HEK293T (cell line): ENCODE measurements at regions not wholly inside any gene's neighbourhood (a gene's known extent, or its start where the extent isn't known, plus 50 kb on each side); places are given as distances from the start of the nearest gene placed in this dataset.

Experiments
- CTCF ChIA-PET: fragments of 350-600 bp; formaldehyde crosslinking; extraction: SDS; loops from one replicate; lab custom pipeline; 2021; ENCODE audit warnings: antibody characterized with exemption, inconsistent platforms; lab: Yijun Ruan, JAX
- POLR2A ChIA-PET: fragments of 350-600 bp; formaldehyde crosslinking; extraction: SDS; loops from one replicate; lab custom pipeline; 2020; ENCODE audit warnings: antibody characterized with exemption, inconsistent platforms; lab: Yijun Ruan, JAX
- DNase-seq: peaks from one replicate; pipeline ENCODE4 v3.0.0; 2012; ENCODE audit warnings: mixed read lengths; ENCODE audit errors: extremely low spot score
- ARNT ChIP-seq: fragments of 450-650 bp; IDR thresholded peaks from 2 replicates; pipeline ENCODE4 v1.6.1; 2017; ENCODE audit warnings: mild to moderate bottlenecking
- BHLHE40 ChIP-seq: fragments of 450-650 bp; IDR thresholded peaks from 2 replicates; pipeline ENCODE4 v1.6.1; 2016; ENCODE audit warnings: mild to moderate bottlenecking, moderate library complexity, borderline replicate concordance
- CTBP1 ChIP-seq: fragments of 450-650 bp; IDR thresholded peaks from 2 replicates; pipeline ENCODE4 v1.6.1; 2016; ENCODE audit warnings: borderline replicate concordance
- ELF4 ChIP-seq: fragments of 450-650 bp; IDR thresholded peaks from 2 replicates; pipeline ENCODE4 v1.6.1; 2017; ENCODE audit warnings: antibody characterized with exemption
- FOXA1 ChIP-seq: fragments of 450-650 bp; IDR thresholded peaks from 2 replicates; pipeline ENCODE4 v1.6.1; 2016; ENCODE audit warnings: mild to moderate bottlenecking
- FOXK2 ChIP-seq: fragments of 450-650 bp; IDR thresholded peaks from 2 replicates; pipeline ENCODE4 v1.6.1; 2016; ENCODE audit warnings: mild to moderate bottlenecking
- FOXM1 ChIP-seq: fragments of 450-650 bp; IDR thresholded peaks from 2 replicates; pipeline ENCODE4 v1.6.1; 2017; ENCODE audit warnings: mild to moderate bottlenecking, borderline replicate concordance
- HDGF ChIP-seq: fragments of 450-650 bp; IDR thresholded peaks from 2 replicates; pipeline ENCODE4 v1.6.1; 2017; ENCODE audit warnings: antibody characterized with exemption, borderline replicate concordance
- L3MBTL2 ChIP-seq: fragments of 450-650 bp; conservative IDR thresholded peaks from 2 replicates; pipeline ENCODE4 v1.6.1; 2016; ENCODE audit warnings: mild to moderate bottlenecking
- LEF1 ChIP-seq: fragments of 450-650 bp; IDR thresholded peaks from 2 replicates; pipeline ENCODE4 v1.6.1; 2017; ENCODE audit warnings: mild to moderate bottlenecking, borderline replicate concordance
- NFRKB ChIP-seq: fragments of 450-650 bp; IDR thresholded peaks from 2 replicates; pipeline ENCODE4 v1.6.1; 2016; ENCODE audit warnings: mild to moderate bottlenecking, moderate library complexity
- SP1 ChIP-seq: fragments of 450-650 bp; IDR thresholded peaks from 2 replicates; pipeline ENCODE4 v1.6.1; 2017
- SUZ12 ChIP-seq: fragments of 450-650 bp; IDR thresholded peaks from 2 replicates; pipeline ENCODE4 v1.6.1; 2016; ENCODE audit warnings: mild to moderate bottlenecking
- TARDBP ChIP-seq: fragments of 450-650 bp; IDR thresholded peaks from 2 replicates; pipeline ENCODE4 v1.6.1; 2016
- ZNF384 ChIP-seq: fragments of 450-650 bp; IDR thresholded peaks from 2 replicates; pipeline ENCODE4 v1.6.1; 2016
- TF ChIP-seq, protein P1 (sequence below): fragments of 450-650 bp; IDR thresholded peaks from 2 replicates; pipeline ENCODE4 v1.6.1; 2016

DNA sequence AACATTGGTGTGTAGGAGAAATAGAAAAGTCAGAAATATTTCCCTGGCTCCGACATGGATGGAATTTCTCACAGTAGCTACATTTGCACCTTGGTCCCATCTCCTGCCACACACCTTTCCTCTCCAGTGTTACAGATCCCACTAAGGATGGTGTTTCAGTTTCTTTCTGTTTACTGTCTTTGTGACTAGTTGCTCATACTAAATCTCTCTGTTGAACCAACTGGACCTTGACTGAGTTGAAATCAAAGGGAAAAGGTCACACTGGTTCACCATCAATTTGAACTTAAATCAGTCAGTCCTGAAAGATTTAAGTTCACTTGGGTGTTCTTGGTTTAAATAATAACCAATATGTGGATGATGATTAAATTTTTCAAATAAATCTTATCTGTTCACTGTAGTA lies 754.2 kb downstream of the OTOL1 start:
- ChIA-PET POLR2A (no interaction called here), CTCF (no interaction called here)
- TF ChIP-seq CTBP1 (no peak), HDGF (no peak), FOXA1 (no peak), ZNF384 (no peak)
- no peak for DNase-seq

DNA sequence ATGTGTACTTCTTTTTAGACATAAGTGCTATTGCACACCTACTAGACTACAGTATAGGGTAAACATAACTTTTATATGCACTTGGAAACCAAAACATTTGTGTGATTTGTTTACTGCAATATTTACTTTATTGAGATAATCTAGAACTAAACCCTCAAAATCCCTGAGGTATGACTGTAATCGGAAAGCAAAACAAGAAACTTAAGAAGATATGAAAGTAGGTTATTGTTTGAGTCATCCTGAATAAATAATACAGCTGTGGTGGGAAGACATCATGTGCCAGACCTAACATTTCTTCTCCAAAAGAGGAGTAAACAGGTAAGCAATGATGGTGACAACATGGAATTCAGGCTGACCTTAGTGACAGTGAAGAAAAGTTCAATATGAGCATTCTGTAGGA lies 765.5 kb downstream of the OTOL1 start:
- ChIA-PET CTCF (no interaction called here), POLR2A (no interaction called here)
- TF ChIP-seq HDGF (no peak), FOXM1 (no peak), TARDBP (no peak), CTBP1 (no peak), NFRKB (no peak), L3MBTL2 (no peak), LEF1 (no peak), ZNF384 (no peak), BHLHE40 (no peak), FOXA1 (no peak), ELF4 (no peak), SUZ12 (no peak), FOXK2 (no peak), SP1 (no peak), ARNT (no peak)
- TF ChIP-seq, protein P1, sequence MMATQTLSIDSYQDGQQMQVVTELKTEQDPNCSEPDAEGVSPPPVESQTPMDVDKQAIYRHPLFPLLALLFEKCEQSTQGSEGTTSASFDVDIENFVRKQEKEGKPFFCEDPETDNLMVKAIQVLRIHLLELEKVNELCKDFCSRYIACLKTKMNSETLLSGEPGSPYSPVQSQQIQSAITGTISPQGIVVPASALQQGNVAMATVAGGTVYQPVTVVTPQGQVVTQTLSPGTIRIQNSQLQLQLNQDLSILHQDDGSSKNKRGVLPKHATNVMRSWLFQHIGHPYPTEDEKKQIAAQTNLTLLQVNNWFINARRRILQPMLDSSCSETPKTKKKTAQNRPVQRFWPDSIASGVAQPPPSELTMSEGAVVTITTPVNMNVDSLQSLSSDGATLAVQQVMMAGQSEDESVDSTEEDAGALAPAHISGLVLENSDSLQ = no peak
- DNase-seq = no peak

GRCh38 chr3:162263596-162263995 lies 767.0 kb downstream of the OTOL1 start:
- DNase-seq = no peak
- ChIA-PET CTCF (interaction anchor here (0.6 kb wide), 1 partner anchor 292 kb away, joined by 4 read pairs; no protein-coding TSS in a partner anchor), POLR2A (no interaction called here)
- TF ChIP-seq ZNF384 = no peak
- no peak for TF ChIP-seq FOXM1
- TF ChIP-seq, protein P1 = no peak
- TF ChIP-seq HDGF = no peak

GRCh38 chr3:162269636-162270458 lies 773.2 kb downstream of the OTOL1 start:
- no peak for DNase-seq
- ChIA-PET POLR2A (no interaction called here), CTCF (no interaction called here)
- TF ChIP-seq CTBP1 = no peak
- no peak for TF ChIP-seq FOXM1
- TF ChIP-seq, protein P1 = no peak
- TF ChIP-seq ELF4 = no peak
- no peak for TF ChIP-seq NFRKB
- no peak for TF ChIP-seq SP1
- no peak for TF ChIP-seq LEF1
- no peak for TF ChIP-seq L3MBTL2
- no peak for TF ChIP-seq HDGF
- no peak for TF ChIP-seq ARNT
- TF ChIP-seq FOXK2 = no peak
- TF ChIP-seq SUZ12 = no peak

DNA sequence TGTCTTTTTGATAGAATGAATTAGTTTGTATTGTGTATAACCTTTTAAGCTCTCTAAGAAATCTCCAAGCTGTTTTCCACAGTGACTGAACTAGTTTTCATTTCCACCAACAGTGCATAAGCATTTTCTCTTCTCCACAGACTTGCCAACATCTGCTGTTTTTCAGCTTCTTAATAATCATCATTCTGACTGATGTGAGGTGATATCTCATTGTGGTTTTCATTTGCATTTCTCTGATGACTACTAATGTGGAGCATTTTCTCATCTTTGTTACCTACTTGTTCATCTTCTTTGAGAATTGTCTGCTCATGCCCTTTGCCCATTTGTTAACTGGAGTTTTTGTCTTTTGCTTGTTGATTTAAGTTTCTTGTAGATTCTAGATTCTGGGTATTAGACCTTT lies 777.5 kb downstream of the OTOL1 start:
- TF ChIP-seq LEF1 (no peak), FOXK2 (no peak), SP1 (no peak), ZNF384 (no peak), FOXA1 (no peak), ARNT (no peak), CTBP1 (no peak), BHLHE40 (no peak), HDGF (no peak), TARDBP (no peak), FOXM1 (no peak)
- TF ChIP-seq, protein P1 = no peak
- POLR2A ChIA-PET = no interaction called here
- CTCF ChIA-PET = no interaction called here
- DNase-seq = no peak

DNA sequence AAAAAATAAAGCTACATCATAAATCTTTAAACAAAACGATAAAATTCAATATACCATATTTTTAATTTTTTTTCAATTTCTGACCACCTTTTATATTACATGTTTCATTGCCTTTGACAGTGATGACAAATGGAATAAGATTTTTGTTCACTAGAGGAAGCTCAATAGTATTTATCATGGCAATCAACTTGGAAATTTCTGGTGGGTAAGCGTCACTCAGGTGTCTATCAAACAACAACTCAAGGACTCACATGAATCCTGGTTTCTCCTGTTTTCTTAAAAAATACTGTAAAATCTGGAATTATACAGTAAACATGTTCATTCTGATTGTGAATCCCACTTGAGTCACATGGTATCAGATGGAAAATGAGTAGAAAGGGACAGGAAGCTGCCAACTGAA lies 782.2 kb downstream of the OTOL1 start:
- TF ChIP-seq FOXA1 (no peak), L3MBTL2 (no peak), NFRKB (no peak), ARNT (no peak), HDGF (no peak), BHLHE40 (no peak), ELF4 (no peak), FOXK2 (no peak), FOXM1 (no peak), CTBP1 (no peak), ZNF384 (no peak), LEF1 (no peak), TARDBP (no peak), SUZ12 (no peak), SP1 (no peak)
- TF ChIP-seq, protein P1 = no peak
- ChIA-PET POLR2A (no interaction called here), CTCF (no interaction called here)
- DNase-seq = no peak
